GM19455 (cell line): ENCODE measurements at regions not wholly inside any gene's neighbourhood (a gene's known extent, or its start where the extent isn't known, plus 50 kb on each side); places are given as distances from the start of the nearest gene placed in this dataset.

Experiments
- ATAC-seq: cut with Tn5 transposase; IDR thresholded peaks from one replicate; pipeline ENCODE4 v1.9.1; 2021; ENCODE audit not compliant: unreplicated experiment

DNA sequence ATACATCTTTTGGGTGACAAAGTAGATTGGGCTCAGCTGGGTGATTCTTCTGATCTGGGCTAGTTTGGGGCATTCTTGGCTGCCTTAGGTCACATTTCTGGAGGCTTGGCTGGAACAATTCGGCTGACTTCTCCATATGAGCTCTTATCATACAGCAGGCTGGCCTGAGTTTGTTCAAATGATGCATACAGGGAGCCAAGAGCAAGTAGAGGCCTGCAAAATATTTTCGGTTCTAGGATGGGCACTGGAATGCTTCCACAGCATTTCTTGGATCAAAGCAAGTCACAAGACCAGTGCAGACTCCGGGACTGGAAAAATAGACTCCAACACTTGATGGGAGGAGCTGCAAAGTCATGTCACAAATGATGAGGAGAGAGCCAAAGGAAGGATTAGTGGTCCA, 98.4 kb downstream of the SCG2 start:
- no peak for ATAC-seq

- ATAC-seq, result no peak
These were observed 93.8 kb downstream of the SCG2 start for GRCh38 chr2:223508372-223508771.

DNA sequence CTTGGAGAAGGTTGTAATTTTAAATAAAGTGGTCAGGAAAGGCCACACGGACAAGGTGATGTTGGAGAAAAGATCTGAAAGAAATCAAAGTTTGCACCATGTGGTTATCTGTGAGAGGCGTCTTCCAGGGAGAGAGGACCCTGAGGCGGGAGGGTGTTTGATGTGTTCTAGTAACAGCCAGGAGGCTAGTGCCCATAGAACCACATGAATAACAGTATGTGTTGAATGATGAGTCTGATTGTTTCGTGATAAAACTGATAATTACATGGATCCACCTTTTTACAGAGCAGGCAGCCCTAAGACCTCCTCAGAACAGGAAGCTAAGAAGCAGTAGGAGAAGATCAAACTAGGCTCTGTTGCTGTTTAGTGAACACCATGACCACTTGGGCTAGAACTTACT, 91.4 kb downstream of the SCG2 start:
- no peak for ATAC-seq

DNA sequence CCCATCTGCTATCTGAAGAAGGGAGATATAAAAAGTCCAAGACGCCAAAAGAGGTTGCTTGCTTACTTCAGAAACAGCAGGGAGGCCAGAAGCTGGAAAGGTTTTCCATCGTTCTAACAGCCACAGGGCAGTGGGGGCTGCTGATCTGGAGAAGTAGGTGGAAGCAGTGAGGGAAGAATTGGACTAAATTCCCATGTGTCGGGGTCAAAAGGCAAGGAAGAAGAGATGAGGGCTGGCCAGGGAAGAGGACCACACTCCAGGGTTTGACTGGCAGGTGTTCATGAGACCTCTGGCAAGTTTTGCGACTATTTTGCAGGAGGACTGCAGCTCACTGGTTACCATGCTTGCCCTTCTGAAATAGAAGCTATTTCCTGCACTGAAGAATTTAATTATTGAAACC, 91.0 kb downstream of the SCG2 start:
- ATAC-seq, result no peak

DNA sequence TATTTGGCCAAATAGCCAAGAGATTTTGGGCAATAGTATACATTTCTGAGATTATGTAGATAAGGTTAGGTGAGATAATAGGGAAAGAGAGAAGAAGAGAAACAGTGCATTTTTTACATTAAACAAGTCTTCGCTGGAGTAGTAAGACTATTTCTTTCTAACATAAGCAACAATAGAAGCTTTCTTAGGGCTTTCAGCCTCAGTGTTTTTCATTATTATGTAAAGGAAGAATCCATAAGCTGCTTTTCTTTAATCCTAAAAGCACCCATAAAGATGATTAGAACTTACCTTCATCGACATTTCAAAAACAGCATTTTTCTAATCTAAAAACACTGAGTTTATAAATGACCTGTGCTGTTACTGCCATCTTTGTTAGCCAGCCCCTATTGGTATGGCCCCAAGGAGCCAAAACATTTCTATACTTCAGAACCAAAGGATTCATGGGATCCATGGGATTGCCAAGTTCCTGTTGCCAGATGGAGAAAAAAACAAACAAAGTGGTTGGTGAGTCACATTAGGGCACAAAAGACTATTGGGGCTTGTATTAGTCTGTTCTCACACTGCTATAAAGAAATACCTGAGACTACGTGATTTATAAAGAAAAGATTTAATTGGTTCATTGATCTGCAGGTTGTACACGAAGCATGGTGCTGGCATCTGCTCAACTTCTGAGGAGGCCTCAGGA, 88.2 kb downstream of the SCG2 start:
- ATAC-seq, result no peak

GRCh38 chr2:223519471-223519870, 82.7 kb downstream of the SCG2 start:
- ATAC-seq, result no peak

- no peak for ATAC-seq
These were observed 79.4 kb downstream of the SCG2 start for GRCh38 chr2:223522796-223523195.

GRCh38 chr2:223523551-223524001, 78.6 kb downstream of the SCG2 start:
- ATAC-seq, result no peak

GRCh38 chr2:223524066-223524465, 78.1 kb downstream of the SCG2 start:
- ATAC-seq, result no peak

DNA sequence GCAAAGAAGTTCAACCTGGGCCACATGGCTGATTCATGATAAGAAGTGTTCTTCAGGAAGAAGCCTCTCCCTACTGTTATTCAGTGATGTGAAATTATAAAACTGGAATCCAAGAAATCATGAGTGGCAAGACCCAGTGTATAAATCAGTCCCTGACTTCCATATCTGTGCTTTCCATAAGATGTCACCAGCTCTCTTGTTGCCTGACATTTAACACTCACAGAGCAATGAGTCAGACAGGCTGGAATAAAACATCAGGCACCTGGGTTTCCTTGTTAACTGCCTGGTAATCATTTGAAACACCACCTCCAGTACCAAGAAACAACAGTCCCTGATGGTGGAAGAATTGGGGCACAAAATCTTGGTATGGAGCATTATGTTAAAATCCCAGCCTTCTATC, 76.1 kb downstream of the SCG2 start:
- no peak for ATAC-seq

- ATAC-seq, result no peak
These were observed 74.1 kb downstream of the SCG2 start for GRCh38 chr2:223528036-223528435.

DNA sequence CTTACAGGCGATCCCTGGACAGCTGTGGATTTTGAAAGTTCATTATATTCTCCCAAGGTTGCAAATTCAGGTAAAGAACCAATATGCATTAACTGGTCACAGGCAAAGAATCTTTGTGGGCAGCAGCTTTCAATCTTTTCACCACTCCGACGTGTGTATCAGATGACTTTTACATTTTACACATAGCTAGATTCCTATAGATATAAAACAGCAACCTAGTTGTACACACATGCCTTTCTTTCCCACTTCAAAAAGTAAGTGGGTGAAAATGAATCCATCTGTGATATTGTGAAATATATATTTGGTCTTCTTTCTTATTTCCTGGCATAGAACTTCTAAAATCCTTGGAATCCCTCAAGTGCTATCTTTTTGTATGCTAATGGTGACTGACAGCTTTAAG, 72.5 kb downstream of the SCG2 start:
- no peak for ATAC-seq

DNA sequence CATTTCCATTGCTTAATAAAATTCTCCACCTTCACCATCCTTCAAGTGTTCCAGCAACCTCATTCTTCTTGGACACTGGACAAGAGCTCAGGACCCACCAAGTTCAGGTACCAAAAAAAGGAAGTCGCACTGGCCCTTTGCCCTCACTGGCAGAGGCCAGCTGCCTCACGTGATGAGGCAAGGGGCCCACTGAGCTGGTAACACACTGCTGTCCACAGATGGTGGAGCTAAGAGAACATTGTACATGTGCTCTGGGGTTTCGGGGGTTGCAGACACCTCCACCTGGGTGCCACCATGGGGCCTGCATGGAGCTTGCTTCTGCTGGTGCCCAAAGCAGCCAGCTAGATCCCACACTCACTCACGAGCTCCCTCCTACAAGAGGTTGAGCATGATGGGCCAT, 71.3 kb downstream of the SCG2 start:
- no peak for ATAC-seq

DNA sequence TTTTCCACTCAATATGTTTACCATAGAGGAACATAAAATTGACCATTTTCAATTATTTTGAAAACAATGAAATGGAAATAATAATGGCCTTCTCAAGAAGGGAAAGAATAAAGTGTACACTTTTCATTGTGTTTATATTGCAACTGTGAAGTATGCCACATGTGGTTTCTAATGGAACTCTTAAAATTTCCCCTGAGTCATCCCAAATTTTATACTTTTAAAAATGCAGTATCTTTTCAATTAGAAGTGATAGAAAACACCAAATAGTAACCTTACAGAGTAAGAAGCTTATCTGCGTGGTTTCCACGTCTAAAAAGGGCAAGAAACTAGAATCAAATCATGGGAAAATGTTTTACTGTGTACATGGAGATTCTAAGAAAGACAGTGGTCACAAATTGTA, 70.0 kb downstream of the SCG2 start:
- ATAC-seq, result no peak

GRCh38 chr2:223532712-223533111, 69.4 kb downstream of the SCG2 start:
- no peak for ATAC-seq

- ATAC-seq, result no peak
These were observed 65.6 kb downstream of the SCG2 start for GRCh38 chr2:223536546-223536945.

DNA sequence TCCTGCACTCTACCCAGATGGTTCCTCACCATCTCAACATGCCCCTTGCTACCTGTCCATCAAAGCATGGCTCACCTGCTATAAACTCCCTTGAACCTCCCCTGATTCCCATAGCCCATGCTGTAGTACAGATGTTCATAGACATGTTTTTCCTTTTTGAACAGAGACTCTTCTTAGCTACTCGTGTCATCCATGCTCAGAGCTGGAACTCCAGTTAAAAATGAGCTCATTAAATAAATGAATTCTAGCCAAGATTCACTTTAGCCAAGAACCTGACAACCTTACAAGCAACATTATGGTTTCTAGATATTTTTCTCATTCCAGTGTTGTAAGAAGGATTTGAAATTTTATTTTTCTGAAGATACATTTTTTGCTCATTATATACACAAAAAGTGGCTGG, 65.0 kb downstream of the SCG2 start:
- ATAC-seq, result no peak

DNA sequence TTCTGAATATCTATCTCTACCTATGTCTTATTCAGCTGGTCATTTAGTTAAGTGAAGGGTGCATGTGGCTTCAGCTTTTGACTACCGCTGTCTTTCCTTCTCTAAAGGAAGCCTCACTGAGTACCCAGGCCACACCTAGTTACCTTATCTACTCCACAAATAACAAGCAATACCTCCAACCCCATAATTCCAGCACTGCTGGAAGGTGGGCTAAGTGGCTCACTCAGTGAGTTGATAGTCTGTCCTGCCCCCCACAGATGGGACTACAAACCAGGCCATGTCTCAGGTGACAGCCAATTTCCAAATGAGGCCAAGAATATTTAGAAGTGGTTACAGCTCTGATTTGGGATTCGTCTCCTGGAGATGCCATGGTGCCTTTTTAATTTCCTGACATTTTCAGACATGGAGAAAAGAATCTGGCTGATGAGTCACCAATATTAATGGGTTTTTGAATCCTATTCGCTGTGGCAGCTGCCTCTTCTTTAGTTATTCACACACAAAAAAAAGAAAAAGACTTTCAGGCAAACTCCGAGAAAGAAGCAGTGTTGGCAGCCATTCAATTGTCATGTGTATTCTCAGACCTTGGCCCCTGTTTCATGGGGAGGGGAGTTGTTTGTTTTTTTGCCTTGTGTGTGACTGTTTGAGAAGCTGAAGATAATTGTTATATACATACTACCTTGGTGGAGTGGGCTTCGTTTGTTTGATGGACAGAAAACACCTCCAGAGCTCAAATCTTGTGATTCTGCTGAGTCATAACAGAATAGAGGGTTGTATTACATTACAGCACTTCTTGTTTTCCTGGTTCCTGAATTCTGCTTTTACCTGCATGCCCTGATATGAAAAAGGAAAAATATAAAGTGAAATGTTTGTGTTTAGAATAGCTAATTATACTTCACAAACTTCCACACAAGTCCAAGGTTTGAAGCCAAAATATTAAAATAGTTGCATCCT, 64.2 kb downstream of the SCG2 start:
- no peak for ATAC-seq

DNA sequence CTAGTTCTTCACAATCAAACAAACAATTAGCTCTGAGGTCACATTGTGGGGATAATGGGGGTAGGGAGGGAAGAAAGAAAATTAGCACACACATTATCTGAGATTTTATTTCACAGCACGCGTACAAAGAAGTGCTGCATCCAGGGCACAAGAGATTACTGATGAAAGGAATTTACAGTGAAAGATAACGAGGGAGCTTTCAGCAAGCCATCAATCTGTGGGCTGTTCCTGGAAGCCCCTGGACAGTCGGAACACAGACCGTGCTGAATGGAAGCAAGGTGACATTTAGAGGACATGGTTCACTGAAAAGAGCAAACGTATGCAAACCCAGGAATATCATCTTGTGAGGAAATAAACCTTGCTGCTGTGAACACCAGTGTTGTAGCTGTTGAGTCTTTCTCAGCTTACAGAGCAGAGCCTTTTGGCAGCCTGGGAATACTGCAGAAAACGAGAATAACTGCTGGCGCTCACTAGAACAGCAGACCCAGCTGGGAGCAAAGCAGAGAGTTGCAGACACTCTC, 63.2 kb downstream of the SCG2 start:
- no peak for ATAC-seq

GRCh38 chr2:223541546-223541945, 60.6 kb downstream of the SCG2 start:
- ATAC-seq, result no peak

GRCh38 chr2:223542501-223542900, 59.7 kb downstream of the SCG2 start:
- no peak for ATAC-seq

GRCh38 chr2:223545406-223545805, 56.8 kb downstream of the SCG2 start:
- no peak for ATAC-seq
